Activated CD4-positive, alpha-beta T cell treated with anti-CD3 and anti-CD28 coated beads, Interleukin-2, Interleukin-6, amounts not matched to agents 100 ng/mL and 50 ng/mL, durations not matched to agents 16 hours and 8 hours (primary cell): ENCODE measurements at regions not wholly inside any gene's neighbourhood (a gene's known extent, or its start where the extent isn't known, plus 50 kb on each side); places are given as distances from the start of the nearest gene placed in this dataset.

Source experiments
- DNase-seq: peaks from one replicate; pipeline ENCODE4 v3.0.0-alpha.2; 2020

- DNase-seq, result no peak
Measured at GRCh38 chr15:98025237-98025636, 64.7 kb downstream of the ARRDC4 start.

- DNase-seq, result no peak
Measured at GRCh38 chr15:98034731-98035130, 74.2 kb downstream of the ARRDC4 start.

GRCh38 chr15:98035134-98035533, 74.6 kb downstream of the ARRDC4 start:
- no peak for DNase-seq

- no peak for DNase-seq
Measured at GRCh38 chr15:98035577-98036010, 75.1 kb downstream of the ARRDC4 start.

- DNase-seq, result no peak
Measured at GRCh38 chr15:98039596-98039995, 79.1 kb downstream of the ARRDC4 start.

GRCh38 chr15:98040146-98040545, 79.6 kb downstream of the ARRDC4 start:
- DNase-seq, result no peak

- no peak for DNase-seq
Measured at GRCh38 chr15:98043160-98044014, 82.9 kb downstream of the ARRDC4 start.

- no peak for DNase-seq
Measured at GRCh38 chr15:98051734-98052133, 91.2 kb downstream of the ARRDC4 start.

- DNase-seq, result no peak
Measured at GRCh38 chr15:98057453-98057852, 97.0 kb downstream of the ARRDC4 start.

- DNase-seq, result no peak
Measured at GRCh38 chr15:98062869-98063268, 102.4 kb downstream of the ARRDC4 start.

- no peak for DNase-seq
Measured at GRCh38 chr15:98063315-98063714, 102.8 kb downstream of the ARRDC4 start.

GRCh38 chr15:98063871-98064270, 103.4 kb downstream of the ARRDC4 start:
- no peak for DNase-seq

- DNase-seq, result no peak
Measured at GRCh38 chr15:98067339-98067738, 106.8 kb downstream of the ARRDC4 start.

- no peak for DNase-seq
Measured at GRCh38 chr15:98069256-98069655, 108.8 kb downstream of the ARRDC4 start.

- DNase-seq, result no peak
Measured at GRCh38 chr15:98070137-98070536, 109.6 kb downstream of the ARRDC4 start.

- no peak for DNase-seq
Measured at GRCh38 chr15:98071786-98072185, 111.3 kb downstream of the ARRDC4 start.

- no peak for DNase-seq
Measured at GRCh38 chr15:98075441-98075840, 114.9 kb downstream of the ARRDC4 start.

GRCh38 chr15:98076021-98076816, 115.7 kb downstream of the ARRDC4 start:
- DNase-seq, result no peak

- DNase-seq, result no peak
Measured at GRCh38 chr15:98077186-98077585, 116.7 kb downstream of the ARRDC4 start.

- no peak for DNase-seq
Measured at GRCh38 chr15:98080791-98081190, 120.3 kb downstream of the ARRDC4 start.

- no peak for DNase-seq
Measured at GRCh38 chr15:98083203-98083910, 122.9 kb downstream of the ARRDC4 start.

GRCh38 chr15:98085003-98085639, 124.6 kb downstream of the ARRDC4 start:
- DNase-seq, result peak; percentile 44
